Duodenal mucosa (tissue), 2 donors: ENCODE measurements at regions not wholly inside any gene's neighbourhood (a gene's known extent, or its start where the extent isn't known, plus 50 kb on each side); places are given as distances from the start of the nearest gene placed in this dataset.

Source experiments
- H3K27ac ChIP-seq: one replicate; pipeline ENCODE4 v1.7.0; 2013; ENCODE audit warnings: low read depth, low read length
- H3K27me3 ChIP-seq, 2 donors: one replicate each; pipeline ENCODE4 v1.7.0; 2013; ENCODE audit warnings: low read length in 2 of 2, control low read depth in 1 of 2; ENCODE audit not compliant: insufficient read depth in 2 of 2, control insufficient read depth in 1 of 2
- H3K36me3 ChIP-seq, 2 donors: one replicate each; pipeline ENCODE4 v1.7.0; 2013; ENCODE audit warnings: low read length in 2 of 2, control low read depth in 1 of 2; ENCODE audit not compliant: insufficient read depth in 2 of 2, control insufficient read depth in 1 of 2
- H3K4me1 ChIP-seq, 2 donors: one replicate each; pipeline ENCODE4 v1.7.0; 2013; ENCODE audit warnings: low read length in 2 of 2, control low read depth in 1 of 2; ENCODE audit not compliant: insufficient read depth in 2 of 2, control insufficient read depth in 1 of 2
- H3K4me3 ChIP-seq, 2 donors: one replicate each; pipeline ENCODE4 v1.7.0; 2013; ENCODE audit warnings: low read length in 2 of 2, low read depth in 1 of 2
- H3K9ac ChIP-seq, 2 donors: one replicate each; pipeline ENCODE4 v1.7.0; 2013; ENCODE audit warnings: low read length in 2 of 2, low read depth in 1 of 2
- H3K9me3 ChIP-seq, 2 donors: one replicate each; pipeline ENCODE4 v1.7.0; 2013; ENCODE audit warnings: low read length in 2 of 2, control low read depth in 1 of 2; ENCODE audit not compliant: control insufficient read depth in 1 of 2

- Histone ChIP-seq H3K4me1 (no peaks in the 10 kb centered on the region), H3K36me3 (no peaks in the 10 kb centered on the region), H3K27ac (no peak overlapping the region), H3K9ac (no peak overlapping the region), H3K4me3 (no peak overlapping the region), H3K27me3 (no peaks in the 10 kb centered on the region), H3K9me3 (no peaks in the 10 kb centered on the region)
These were observed 281.4 kb upstream of the ZEB2 start for GRCh38 chr2:144801325-144801724.

GRCh38 chr2:144798989-144799388 is 279.1 kb upstream of the ZEB2 start:
- H3K36me3 ChIP-seq = no peaks in the 10 kb centered on the region
- H3K4me3 ChIP-seq = no peak overlapping the region
- no peaks in the 10 kb centered on the region for H3K4me1 ChIP-seq
- no peak overlapping the region for H3K27ac ChIP-seq
- no peaks in the 10 kb centered on the region for H3K27me3 ChIP-seq
- no peaks in the 10 kb centered on the region for H3K9me3 ChIP-seq
- no peak overlapping the region for H3K9ac ChIP-seq

DNA sequence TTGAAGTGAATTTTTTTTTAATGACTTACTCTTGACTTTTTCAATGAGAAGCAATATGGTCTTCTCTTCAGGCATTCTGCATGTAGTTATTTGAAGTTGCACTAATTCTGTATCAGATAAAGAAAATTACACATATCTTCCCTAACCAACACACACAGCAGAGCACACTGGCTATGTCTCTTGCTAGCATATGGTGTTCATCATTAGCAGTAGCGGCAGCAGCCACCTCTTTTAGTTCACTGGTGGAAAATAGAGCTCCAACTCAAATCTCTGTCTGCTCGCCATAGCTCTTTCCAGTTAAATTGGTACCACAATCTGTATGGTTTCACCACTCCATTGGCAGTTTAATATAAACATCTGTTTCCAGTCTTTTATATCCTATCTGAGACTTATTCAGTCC is 278.1 kb upstream of the ZEB2 start:
- Histone ChIP-seq H3K27ac (no peak overlapping the region), H3K9ac (no peak overlapping the region), H3K36me3 (no peaks in the 10 kb centered on the region), H3K4me1 (no peaks in the 10 kb centered on the region), H3K9me3 (no peaks in the 10 kb centered on the region), H3K27me3 (no peaks in the 10 kb centered on the region), H3K4me3 (no peak overlapping the region)

- H3K36me3 ChIP-seq = no peaks in the 10 kb centered on the region
- H3K27me3 ChIP-seq = no peaks in the 10 kb centered on the region
- H3K9me3 ChIP-seq = no peaks in the 10 kb centered on the region
- H3K4me3 ChIP-seq = no peak overlapping the region
- no peaks in the 10 kb centered on the region for H3K4me1 ChIP-seq
- no peak overlapping the region for H3K27ac ChIP-seq
- H3K9ac ChIP-seq = no peak overlapping the region
These were observed 277.0 kb upstream of the ZEB2 start for GRCh38 chr2:144796936-144797335.

DNA sequence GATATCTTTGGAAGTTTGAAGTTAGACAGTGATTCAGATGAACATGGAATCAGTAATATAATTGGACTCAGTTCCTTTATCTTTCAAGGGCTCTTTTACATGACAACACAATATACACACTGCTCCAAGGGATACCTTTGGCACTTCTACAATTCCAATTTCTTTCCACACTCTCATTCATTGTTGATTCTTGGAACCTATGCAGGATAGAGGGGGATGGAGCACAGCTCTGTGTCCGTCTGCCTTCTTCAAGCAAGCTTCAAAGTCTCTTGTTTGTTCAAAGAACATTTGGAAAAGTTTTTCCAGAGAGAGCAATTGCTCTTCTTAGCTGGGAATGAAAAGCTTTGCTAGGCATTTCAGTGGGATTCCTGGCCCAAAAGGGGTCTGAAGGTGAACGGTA is 276.2 kb upstream of the ZEB2 start:
- Histone ChIP-seq H3K9me3 (no peaks in the 10 kb centered on the region), H3K4me1 (no peaks in the 10 kb centered on the region), H3K4me3 (no peak overlapping the region), H3K9ac (no peak overlapping the region), H3K36me3 (no peaks in the 10 kb centered on the region), H3K27me3 (no peaks in the 10 kb centered on the region), H3K27ac (no peak overlapping the region)

- H3K4me1 ChIP-seq = no peaks in the 10 kb centered on the region
- no peaks in the 10 kb centered on the region for H3K27me3 ChIP-seq
- H3K9me3 ChIP-seq = no peaks in the 10 kb centered on the region
- no peak overlapping the region for H3K9ac ChIP-seq
- no peaks in the 10 kb centered on the region for H3K36me3 ChIP-seq
- no peak overlapping the region for H3K27ac ChIP-seq
- no peak overlapping the region for H3K4me3 ChIP-seq
These were observed 265.3 kb upstream of the ZEB2 start for GRCh38 chr2:144785253-144785652.

GRCh38 chr2:144780983-144781382 is 261.1 kb upstream of the ZEB2 start:
- H3K4me3 ChIP-seq = no peak overlapping the region
- H3K27me3 ChIP-seq = no peaks in the 10 kb centered on the region
- H3K27ac ChIP-seq = no peak overlapping the region

DNA sequence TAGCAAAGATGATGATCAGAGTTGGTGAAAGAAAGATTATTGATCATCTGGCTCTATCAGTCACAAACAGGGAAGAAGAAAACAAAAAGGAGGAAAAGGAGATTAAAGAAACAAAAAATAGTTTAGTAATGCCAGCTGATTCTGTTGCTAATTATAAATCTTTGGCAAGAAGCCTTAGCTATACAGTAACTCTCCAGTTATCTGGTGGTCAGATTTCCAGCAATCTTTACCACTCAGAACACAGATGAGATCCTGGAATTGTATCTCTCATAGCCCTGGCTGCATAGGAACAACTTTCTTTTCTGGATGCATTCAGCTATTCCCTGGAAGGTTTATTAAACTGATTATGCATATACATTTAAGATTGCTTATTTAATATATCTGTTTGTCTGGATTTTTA is 256.8 kb upstream of the ZEB2 start:
- no peak overlapping the region for H3K27ac ChIP-seq
- no peaks in the 10 kb centered on the region for H3K9me3 ChIP-seq
- no peaks in the 10 kb centered on the region for H3K4me1 ChIP-seq
- H3K4me3 ChIP-seq = no peak overlapping the region
- no peak overlapping the region for H3K9ac ChIP-seq
- H3K27me3 ChIP-seq = no peaks in the 10 kb centered on the region
- no peaks in the 10 kb centered on the region for H3K36me3 ChIP-seq

More at GRCh38 chr2:144780983-144781382, 261.1 kb upstream of the ZEB2 start:
- H3K9me3 ChIP-seq = no peaks in the 10 kb centered on the region
- no peaks in the 10 kb centered on the region for H3K36me3 ChIP-seq
- no peaks in the 10 kb centered on the region for H3K4me1 ChIP-seq
- no peak overlapping the region for H3K9ac ChIP-seq

DNA sequence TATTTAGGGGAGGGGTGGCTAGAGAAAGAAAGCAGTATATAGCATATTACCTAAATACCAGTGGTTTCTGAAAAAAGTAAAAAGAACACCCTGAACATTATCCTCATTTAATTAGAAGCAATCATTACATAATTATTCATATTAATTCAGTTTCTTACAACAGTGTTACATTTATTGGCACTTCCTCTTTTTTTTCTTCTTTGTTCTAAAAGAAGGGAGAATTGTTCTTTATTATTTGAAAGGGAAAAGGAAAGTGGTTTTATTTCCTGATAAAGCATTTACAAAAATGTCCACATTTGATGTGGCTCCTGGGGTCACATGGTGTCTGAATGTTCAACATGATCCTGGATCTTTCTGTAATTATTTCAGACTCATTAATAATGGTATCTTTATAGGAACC is 254.9 kb upstream of the ZEB2 start:
- no peaks in the 10 kb centered on the region for H3K36me3 ChIP-seq
- H3K27ac ChIP-seq = no peak overlapping the region
- no peaks in the 10 kb centered on the region for H3K4me1 ChIP-seq
- no peak overlapping the region for H3K9ac ChIP-seq
- no peaks in the 10 kb centered on the region for H3K9me3 ChIP-seq
- no peaks in the 10 kb centered on the region for H3K27me3 ChIP-seq
- no peak overlapping the region for H3K4me3 ChIP-seq

DNA sequence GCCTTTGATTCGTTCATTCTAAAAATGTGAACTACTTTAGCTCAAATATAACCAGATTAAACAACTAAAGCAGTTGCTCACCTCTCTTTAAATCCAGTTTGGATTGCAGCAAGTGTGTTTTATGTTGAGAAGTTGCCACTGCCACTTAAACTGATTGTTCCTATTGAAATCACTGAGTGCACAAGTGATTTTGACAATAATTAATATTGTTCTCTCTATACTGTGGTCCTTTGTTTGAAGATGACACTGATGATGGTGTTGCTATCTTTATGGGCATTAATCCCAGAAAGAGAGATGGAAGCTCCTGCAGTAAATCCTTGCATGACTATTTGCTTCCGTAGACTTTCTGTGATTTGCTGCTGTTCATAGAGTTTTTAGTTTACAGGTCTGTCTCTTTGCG is 251.4 kb upstream of the ZEB2 start:
- Histone ChIP-seq H3K27me3 (no peaks in the 10 kb centered on the region), H3K9ac (no peak overlapping the region), H3K27ac (no peak overlapping the region), H3K4me3 (no peak overlapping the region), H3K4me1 (no peaks in the 10 kb centered on the region), H3K9me3 (no peaks in the 10 kb centered on the region), H3K36me3 (no peaks in the 10 kb centered on the region)

GRCh38 chr2:144770616-144771230 is 250.8 kb upstream of the ZEB2 start:
- H3K4me1 ChIP-seq = no peaks in the 10 kb centered on the region
- H3K27ac ChIP-seq = no peak overlapping the region
- H3K4me3 ChIP-seq = no peak overlapping the region
- no peaks in the 10 kb centered on the region for H3K9me3 ChIP-seq
- H3K36me3 ChIP-seq = no peaks in the 10 kb centered on the region
- no peak overlapping the region for H3K9ac ChIP-seq
- no peaks in the 10 kb centered on the region for H3K27me3 ChIP-seq
